Osteoblast (primary cell): ENCODE measurements at regions not wholly inside any gene's neighbourhood (a gene's known extent, or its start where the extent isn't known, plus 50 kb on each side); places are given as distances from the start of the nearest gene placed in this dataset.

ENCODE experiments used
- DNase-seq: peaks from one replicate; pipeline ENCODE4 v3.0.0; 2011; ENCODE audit warnings: low spot score, mixed read lengths; ENCODE audit not compliant: insufficient read length; ENCODE audit errors: missing footprints
- H2AFZ ChIP-seq: 2 replicates; pipeline ENCODE4 v1.6.0; 2011; ENCODE audit warnings: mild to moderate bottlenecking, low read length
- H3K27ac ChIP-seq: 2 replicates; pipeline ENCODE4 v1.5.1; 2011; ENCODE audit warnings: mild to moderate bottlenecking, low read depth, low read length, moderate library complexity
- H3K27me3 ChIP-seq: 2 replicates; pipeline ENCODE4 v1.6.0; 2012; ENCODE audit warnings: mild to moderate bottlenecking, control low read depth, inconsistent platforms, low read length, moderate library complexity; ENCODE audit not compliant: insufficient read depth
- H3K36me3 ChIP-seq: 2 replicates; pipeline ENCODE4 v1.5.1; 2011; ENCODE audit warnings: mild to moderate bottlenecking, low read length, control low read depth, moderate library complexity; ENCODE audit not compliant: insufficient read depth
- H3K4me1 ChIP-seq: 2 replicates; pipeline ENCODE4 v1.5.1; 2011; ENCODE audit warnings: mild to moderate bottlenecking, low read length, control low read depth, moderate library complexity; ENCODE audit not compliant: insufficient read depth
- H3K4me2 ChIP-seq: 2 replicates; pipeline ENCODE4 v1.6.0; 2011; ENCODE audit warnings: mild to moderate bottlenecking, low read length; ENCODE audit not compliant: insufficient read depth
- H3K4me3 ChIP-seq: fragments of 200-600 bp; sonication (generic); 3 replicates; pipeline ENCODE4 v1.5.1; 2012; ENCODE audit warnings: mild to moderate bottlenecking, low read length, inconsistent platforms; ENCODE audit not compliant: insufficient read depth
- H3K79me2 ChIP-seq: 2 replicates; pipeline ENCODE4 v1.6.0; 2012; ENCODE audit warnings: mild to moderate bottlenecking, low read length, control low read depth, inconsistent platforms; ENCODE audit not compliant: insufficient read depth
- H3K9me3 ChIP-seq: 2 replicates; pipeline ENCODE4 v1.5.1; 2011; ENCODE audit warnings: low read depth, low read length, control low read depth
- H4K20me1 ChIP-seq: 2 replicates; pipeline ENCODE4 v1.6.0; 2012; ENCODE audit warnings: mild to moderate bottlenecking, low read length, control low read depth; ENCODE audit not compliant: insufficient read depth
- TF ChIP-seq, protein P1 (sequence below): IDR thresholded peaks from 2 replicates; pipeline ENCODE4 v1.5.1; 2011; ENCODE audit warnings: mild to moderate bottlenecking, low read depth, low read length, moderate library complexity; ENCODE audit errors: extremely low read depth

DNA sequence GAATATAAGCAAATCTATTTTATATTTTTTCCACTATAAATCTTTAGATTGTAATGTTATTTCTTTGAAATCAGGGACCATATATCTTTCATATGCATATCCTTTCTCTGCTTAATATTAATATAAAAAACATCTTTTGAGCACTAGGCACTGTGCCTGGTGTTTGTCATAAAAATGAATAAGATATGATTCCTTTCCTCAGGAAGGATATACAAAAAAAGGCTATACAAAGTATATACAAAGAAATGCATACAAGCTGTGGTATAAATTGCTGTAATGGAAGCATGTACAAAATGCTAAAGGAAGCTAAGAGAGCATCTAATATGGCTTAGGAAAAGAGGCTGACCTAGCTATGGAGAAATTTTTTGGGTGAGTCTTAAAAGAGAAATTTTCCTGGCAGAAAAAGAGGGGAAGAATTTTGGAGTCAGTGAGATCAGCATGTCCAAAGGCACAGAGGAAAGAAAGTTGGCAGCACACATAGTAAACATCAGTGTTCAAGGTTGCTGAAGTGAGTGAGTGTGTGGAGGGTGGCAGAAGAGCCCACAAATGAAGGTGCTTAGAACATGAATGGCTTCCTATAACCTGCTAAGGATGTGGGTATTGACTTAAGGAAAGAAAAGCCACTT, 500.0 kb downstream of the SPRY1 start:
- Histone ChIP-seq H3K79me2 (no peaks in the 10 kb centered on the region), H3K36me3 (no peaks in the 10 kb centered on the region), H3K4me1 (peaks cover 2% of the 10 kb centered on the region), H3K27ac (no peak overlapping the region), H3K4me2 (no peak overlapping the region), H3K27me3 (no peaks in the 10 kb centered on the region), H2AFZ (no peak overlapping the region), H4K20me1 (no peaks in the 10 kb centered on the region), H3K4me3 (no peak overlapping the region), H3K9me3 (no peaks in the 10 kb centered on the region)
- TF ChIP-seq, protein P1, sequence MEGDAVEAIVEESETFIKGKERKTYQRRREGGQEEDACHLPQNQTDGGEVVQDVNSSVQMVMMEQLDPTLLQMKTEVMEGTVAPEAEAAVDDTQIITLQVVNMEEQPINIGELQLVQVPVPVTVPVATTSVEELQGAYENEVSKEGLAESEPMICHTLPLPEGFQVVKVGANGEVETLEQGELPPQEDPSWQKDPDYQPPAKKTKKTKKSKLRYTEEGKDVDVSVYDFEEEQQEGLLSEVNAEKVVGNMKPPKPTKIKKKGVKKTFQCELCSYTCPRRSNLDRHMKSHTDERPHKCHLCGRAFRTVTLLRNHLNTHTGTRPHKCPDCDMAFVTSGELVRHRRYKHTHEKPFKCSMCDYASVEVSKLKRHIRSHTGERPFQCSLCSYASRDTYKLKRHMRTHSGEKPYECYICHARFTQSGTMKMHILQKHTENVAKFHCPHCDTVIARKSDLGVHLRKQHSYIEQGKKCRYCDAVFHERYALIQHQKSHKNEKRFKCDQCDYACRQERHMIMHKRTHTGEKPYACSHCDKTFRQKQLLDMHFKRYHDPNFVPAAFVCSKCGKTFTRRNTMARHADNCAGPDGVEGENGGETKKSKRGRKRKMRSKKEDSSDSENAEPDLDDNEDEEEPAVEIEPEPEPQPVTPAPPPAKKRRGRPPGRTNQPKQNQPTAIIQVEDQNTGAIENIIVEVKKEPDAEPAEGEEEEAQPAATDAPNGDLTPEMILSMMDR = no peak
- no peak for DNase-seq

- Histone ChIP-seq H3K9me3 (no peaks in the 10 kb centered on the region), H3K27ac (no peak overlapping the region), H3K4me3 (no peak overlapping the region), H3K79me2 (no peaks in the 10 kb centered on the region), H4K20me1 (no peaks in the 10 kb centered on the region), H2AFZ (no peak overlapping the region), H3K27me3 (no peaks in the 10 kb centered on the region), H3K4me1 (no peaks in the 10 kb centered on the region), H3K36me3 (no peaks in the 10 kb centered on the region), H3K4me2 (no peak overlapping the region)
- TF ChIP-seq, protein P1 = no peak
- DNase-seq = peak; percentile 51
These were observed 502.5 kb downstream of the SPRY1 start for GRCh38 chr4:123898946-123899666.

- Histone ChIP-seq H3K9me3 (no peaks in the 10 kb centered on the region), H3K36me3 (no peaks in the 10 kb centered on the region)
These were observed 508.3 kb downstream of the SPRY1 start for GRCh38 chr4:123904882-123905281.

DNA sequence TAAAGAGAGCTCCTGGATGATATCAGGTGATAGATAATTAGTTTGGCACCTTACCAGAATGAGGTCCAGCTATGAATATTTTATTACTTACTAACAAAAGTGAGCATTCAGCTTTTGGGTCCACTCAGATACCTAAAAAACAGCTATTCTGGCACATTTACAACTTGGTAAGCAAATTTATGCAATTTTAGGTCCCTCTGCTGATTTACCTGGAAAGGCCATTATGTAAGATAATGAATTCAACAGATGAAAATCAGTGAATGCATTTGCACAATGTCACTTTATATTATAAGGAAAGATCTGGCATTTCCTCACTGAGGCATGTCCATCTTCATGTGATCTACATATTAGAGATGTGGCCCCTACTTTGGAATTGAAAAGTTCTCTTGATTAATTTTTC, 517.0 kb downstream of the SPRY1 start:
- H2AFZ ChIP-seq = no peak overlapping the region
- H3K36me3 ChIP-seq = no peaks in the 10 kb centered on the region
- H3K4me2 ChIP-seq = no peak overlapping the region
- no peaks in the 10 kb centered on the region for H3K9me3 ChIP-seq
- H4K20me1 ChIP-seq = no peaks in the 10 kb centered on the region
- TF ChIP-seq, protein P1 = no peak
- DNase-seq = no peak
- H3K27me3 ChIP-seq = no peaks in the 10 kb centered on the region
- H3K27ac ChIP-seq = no peak overlapping the region
- H3K4me3 ChIP-seq = no peak overlapping the region
- no peaks in the 10 kb centered on the region for H3K79me2 ChIP-seq
- H3K4me1 ChIP-seq = no peaks in the 10 kb centered on the region

More at GRCh38 chr4:123904882-123905281, 508.3 kb downstream of the SPRY1 start:
- Histone ChIP-seq H3K4me1 (no peaks in the 10 kb centered on the region), H3K4me2 (no peak overlapping the region), H3K4me3 (no peak overlapping the region), H3K27ac (no peak overlapping the region), H2AFZ (no peak overlapping the region), H4K20me1 (no peaks in the 10 kb centered on the region), H3K79me2 (no peaks in the 10 kb centered on the region), H3K27me3 (no peaks in the 10 kb centered on the region)
- DNase-seq = no peak
- TF ChIP-seq, protein P1 = no peak
